Endothelial cell of umbilical vein (primary cell): ENCODE measurements at regions not wholly inside any gene's neighbourhood (a gene's known extent, or its start where the extent isn't known, plus 50 kb on each side); places are given as distances from the start of the nearest gene placed in this dataset.

Source experiments
- BruUV-seq: library from RNA; stranded (reverse); fragments of 400-500 nt; replicated peaks from 2 replicates; lab custom pipeline; 2021; lab: Mats Ljungman, UMichigan
- CTCF ChIA-PET: fragments of 300-600, 350-600 bp; sonication (Branson Sonifier 250); formaldehyde crosslinking; loops from one replicate; lab custom pipeline; 2021; ENCODE audit warnings: antibody characterized with exemption, inconsistent platforms; lab: Charles Lee
- POLR2A ChIA-PET: fragments of 300-600, 350-600 bp; sonication (Branson Sonifier 250); formaldehyde crosslinking; loops from one replicate; lab custom pipeline; 2021; ENCODE audit warnings: antibody characterized with exemption, inconsistent platforms; lab: Charles Lee
- DNase-seq: peaks from one replicate; pipeline ENCODE4 v3.0.0-alpha.2; 2011; ENCODE audit warnings: low read depth, low spot score
- FAIRE-seq: peaks from 2 replicates; lab custom pipeline; 2011; peaks lifted over from hg19 to GRCh38; lab: Jason Lieb, UNC
- H2AFZ ChIP-seq: 2 replicates; pipeline ENCODE4 v1.6.0; 2012; ENCODE audit warnings: low read depth, low read length, control low read depth, inconsistent platforms
- H3K27ac ChIP-seq: 2 replicates; pipeline ENCODE4 v1.5.1; 2011; ENCODE audit warnings: low read depth, mild to moderate bottlenecking, control low read depth, low read length, moderate library complexity; ENCODE audit not compliant: insufficient read depth
- H3K27me3 ChIP-seq, 2 experiments: 2 replicates each; pipeline versions ENCODE4 v1.6.0 to v1.6.1; 2011; ENCODE audit warnings: low read length in 2 of 2, mixed read lengths in 1 of 2; ENCODE audit not compliant: control insufficient read depth in 2 of 2, insufficient read depth in 2 of 2
- H3K36me3 ChIP-seq, 2 experiments: 2 replicates in 1 of 2; 3 replicates in 1 of 2; pipeline ENCODE4 v1.5.1; 2011; ENCODE audit warnings: low read length in 2 of 2, mild to moderate bottlenecking in 1 of 2, moderate library complexity in 1 of 2; ENCODE audit not compliant: control insufficient read depth in 2 of 2, insufficient read depth in 2 of 2; ENCODE audit errors: extremely low read depth in 1 of 2
- H3K4me1 ChIP-seq: 3 replicates; pipeline ENCODE4 v1.5.1; 2011; ENCODE audit warnings: mild to moderate bottlenecking, low read length; ENCODE audit not compliant: control insufficient read depth, insufficient read depth; ENCODE audit errors: extremely low read depth
- H3K4me2 ChIP-seq: 2 replicates; pipeline ENCODE4 v1.6.1; 2011; ENCODE audit warnings: low read length, control low read depth, mixed read lengths; ENCODE audit not compliant: insufficient read depth
- H3K4me3 ChIP-seq, 3 experiments: fragments of 200-600 bp in 1 of 3; sonication (generic), shearing (Covaris generic) in 1 of 3; replicated peaks in 1 of 3; 2 replicates each; pipeline ENCODE4 v1.5.1; 2011 to 2016; ENCODE audit warnings: control low read depth in 3 of 3, low read length in 3 of 3, mild to moderate bottlenecking in 2 of 3, inconsistent platforms in 1 of 3, low read depth in 1 of 3, moderate library complexity in 1 of 3; ENCODE audit not compliant: insufficient read depth in 1 of 3
- H3K79me2 ChIP-seq: 2 replicates; pipeline ENCODE4 v1.6.0; 2012; ENCODE audit warnings: low read length, inconsistent platforms; ENCODE audit not compliant: control insufficient read depth, insufficient read depth
- H3K9ac ChIP-seq: replicated peaks from 2 replicates; pipeline ENCODE3; 2011; ENCODE audit warnings: low read length, control low read depth; ENCODE audit not compliant: insufficient read depth; ENCODE audit errors: extremely low read depth
- H3K9me1 ChIP-seq: replicated peaks from 3 replicates; pipeline ENCODE4 v1.6.0; 2011; ENCODE audit warnings: mild to moderate bottlenecking, low read length; ENCODE audit not compliant: control insufficient read depth, insufficient read depth; ENCODE audit errors: extremely low read depth
- H3K9me3 ChIP-seq: replicated peaks from 2 replicates; pipeline ENCODE4 v1.5.1; 2012; ENCODE audit warnings: low read length, inconsistent platforms; ENCODE audit not compliant: control insufficient read depth, insufficient read depth
- H4K20me1 ChIP-seq: replicated peaks from 2 replicates; pipeline ENCODE3; 2011; ENCODE audit warnings: mild to moderate bottlenecking, low read length; ENCODE audit not compliant: control insufficient read depth, insufficient read depth; ENCODE audit errors: extremely low read depth
- CTCF ChIP-seq, 2 donors: IDR thresholded peaks; 1 replicate in 1 of 2; 2 replicates in 1 of 2; pipeline ENCODE4 v1.5.1; 2011; ENCODE audit warnings: low read length in 2 of 2, mild to moderate bottlenecking in 2 of 2, moderate library complexity in 2 of 2, control low read depth in 1 of 2, inconsistent platforms in 1 of 2, low read depth in 1 of 2; ENCODE audit not compliant: insufficient read depth in 1 of 2; ENCODE audit errors: extremely low read depth in 1 of 2
- EZH2 ChIP-seq: IDR thresholded peaks from 2 replicates; pipeline ENCODE4 v1.6.1; 2012; ENCODE audit warnings: borderline replicate concordance, low read depth, mild to moderate bottlenecking, moderate library complexity, low read length, inconsistent platforms; ENCODE audit not compliant: severe bottlenecking
- FOS ChIP-seq: IDR thresholded peaks from 2 replicates; pipeline ENCODE4 v1.6.1; 2011; ENCODE audit warnings: mild to moderate bottlenecking, low read length, moderate library complexity, borderline replicate concordance; ENCODE audit not compliant: insufficient read depth
- GATA2 ChIP-seq: IDR thresholded peaks from 2 replicates; pipeline ENCODE4 v1.7.0; 2011; ENCODE audit warnings: low read depth, mild to moderate bottlenecking, moderate library complexity, mixed read lengths, low read length; ENCODE audit not compliant: insufficient read length, insufficient read depth
- JUN ChIP-seq: IDR thresholded peaks from 2 replicates; pipeline ENCODE4 v1.6.1; 2011; ENCODE audit warnings: borderline replicate concordance, low read depth; ENCODE audit not compliant: insufficient read length, insufficient read depth
- MYC ChIP-seq: IDR thresholded peaks from one replicate; pipeline ENCODE4 v1.6.1; 2011; ENCODE audit warnings: mild to moderate bottlenecking, low read depth, low read length
- POLR2A ChIP-seq: IDR thresholded peaks from 2 replicates; pipeline ENCODE4 v1.6.1; 2012; ENCODE audit warnings: low read depth, mild to moderate bottlenecking, control low read depth, low read length
- POLR2AphosphoS5 ChIP-seq: IDR thresholded peaks from 2 replicates; pipeline ENCODE4 v1.6.1; 2012; ENCODE audit warnings: low read depth, mild to moderate bottlenecking, control low read depth, low read length, moderate library complexity; ENCODE audit not compliant: insufficient read depth
- dilution Hi-C: fragments of 300-500 bp; cut with MboI; formaldehyde crosslinking; loops from one replicate; pipeline ENCODE4 v1.15.0; 2019; ENCODE audit warnings: low sequenced_read_pairs; ENCODE audit not compliant: extremely low pct_ligation_motif_present
- intact Hi-C: fragments of 100-400 bp; cut with micrococcal nuclease; formaldehyde crosslinking; loops from one replicate; pipeline ENCODE4 v1.10.0; 2022
- TF ChIP-seq, protein P1 (sequence below): IDR thresholded peaks from 2 replicates; pipeline ENCODE4 v1.6.1; 2011; ENCODE audit not compliant: insufficient read depth, insufficient read length

- Histone ChIP-seq H3K4me2 (no peak overlapping the region), H3K36me3 (no peaks in the 10 kb centered on the region), H3K4me1 (no peaks in the 10 kb centered on the region), H3K4me3 (no peak overlapping the region), H3K9ac (no peak overlapping the region), H3K9me3 (peaks cover 3% of the 10 kb centered on the region), H3K27me3 (no peaks in the 10 kb centered on the region), H3K9me1 (no peaks in the 10 kb centered on the region), H3K79me2 (no peaks in the 10 kb centered on the region), H2AFZ (no peak overlapping the region), H3K27ac (no peak overlapping the region), H4K20me1 (no peaks in the 10 kb centered on the region)
- ChIA-PET POLR2A (no interaction called here), CTCF (no interaction called here)
- DNase-seq (no peak), FAIRE-seq (no peak)
- dilution Hi-C loops (no loop called here), intact Hi-C loops (no loop called here)
- no TSS peak for BruUV-seq
- TF ChIP-seq, protein P1, sequence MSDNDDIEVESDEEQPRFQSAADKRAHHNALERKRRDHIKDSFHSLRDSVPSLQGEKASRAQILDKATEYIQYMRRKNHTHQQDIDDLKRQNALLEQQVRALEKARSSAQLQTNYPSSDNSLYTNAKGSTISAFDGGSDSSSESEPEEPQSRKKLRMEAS: no peak
- no peak for TF ChIP-seq POLR2AphosphoS5
- TF ChIP-seq MYC: no peak
- no peak for TF ChIP-seq JUN
- TF ChIP-seq POLR2A: no peak
- no peak for TF ChIP-seq GATA2
- no peak for TF ChIP-seq FOS
- no peak for TF ChIP-seq EZH2
- TF ChIP-seq CTCF (IDR thresholded peaks at IDR 0.05; ENCODE audit: extremely low read depth in 1 of 2, insufficient read depth in 1 of 2, low read depth in 1 of 2, low read length in 2 of 2): no peak
These were observed 336.6 kb downstream of the CTTN start for GRCh38 chr11:70734911-70735310.
